OCI-LY1 (cell line): ENCODE measurements at regions not wholly inside any gene's neighbourhood (a gene's known extent, or its start where the extent isn't known, plus 50 kb on each side); places are given as distances from the start of the nearest gene placed in this dataset.

Experiments
- H2AFZ ChIP-seq: fragments of 200-600 bp; sonication (generic), shearing (Covaris generic); 2 replicates; pipeline ENCODE4 v1.6.0; 2014; ENCODE audit warnings: antibody characterized with exemption, mild to moderate bottlenecking, low read length
- H3F3A ChIP-seq: fragments of 200-600 bp; sonication (generic), shearing (Covaris generic); 2 replicates; pipeline ENCODE4 v1.6.0; 2014; ENCODE audit warnings: mild to moderate bottlenecking, antibody characterized with exemption, low read length, moderate library complexity; ENCODE audit not compliant: insufficient read depth
- H3K27ac ChIP-seq: fragments of 200-600 bp; sonication (generic); 2 replicates; pipeline ENCODE4 v1.5.1; 2014; ENCODE audit warnings: low read length, mixed run types, mild to moderate bottlenecking, low read depth; ENCODE audit not compliant: poor library complexity, severe bottlenecking
- H3K27me3 ChIP-seq: fragments of 200-600 bp; sonication (generic); 2 replicates; pipeline ENCODE4 v1.6.0; 2014; ENCODE audit warnings: antibody characterized with exemption, mild to moderate bottlenecking, low read length, moderate library complexity; ENCODE audit not compliant: insufficient read depth
- H3K36me3 ChIP-seq: fragments of 200-600 bp; sonication (generic); 2 replicates; pipeline ENCODE4 v1.6.1; 2014; ENCODE audit warnings: mild to moderate bottlenecking, antibody characterized with exemption, low read length, moderate library complexity, mixed read lengths; ENCODE audit not compliant: insufficient read depth
- H3K4me1 ChIP-seq: fragments of 200-600 bp; sonication (generic); 2 replicates; pipeline ENCODE4 v1.5.1; 2014; ENCODE audit warnings: mild to moderate bottlenecking, low read length, moderate library complexity; ENCODE audit not compliant: insufficient read depth, severe bottlenecking
- H3K4me2 ChIP-seq: fragments of 200-600 bp; sonication (generic), shearing (Covaris generic); 2 replicates; pipeline ENCODE4 v1.6.1; 2014; ENCODE audit warnings: low read length
- H3K4me3 ChIP-seq: fragments of 200-600 bp; sonication (generic); 2 replicates; pipeline ENCODE4 v1.5.1; 2014; ENCODE audit warnings: low read length, low read depth, mild to moderate bottlenecking, mixed read lengths; ENCODE audit not compliant: poor library complexity, severe bottlenecking
- H3K79me2 ChIP-seq: fragments of 200-600 bp; shearing (Covaris generic); 2 replicates; pipeline ENCODE4 v1.6.1; 2016; ENCODE audit warnings: mixed run types, low read length, mixed read lengths; ENCODE audit not compliant: insufficient read depth
- H3K9ac ChIP-seq: fragments of 200-600 bp; sonication (generic), shearing (Covaris generic); 2 replicates; pipeline ENCODE4 v1.6.1; 2014; ENCODE audit warnings: mild to moderate bottlenecking, low read length, mixed read lengths
- H3K9me2 ChIP-seq: fragments of 200-600 bp; sonication (generic), shearing (Covaris generic); 2 replicates; pipeline ENCODE4 v1.6.1; 2014; ENCODE audit warnings: low read depth, mild to moderate bottlenecking, low read length, mixed read lengths
- H3K9me3 ChIP-seq: fragments of 200-600 bp; shearing (Covaris generic); 2 replicates; pipeline ENCODE4 v1.6.1; 2014; ENCODE audit warnings: low read length, mixed read lengths
- H4K20me1 ChIP-seq: fragments of 200-600 bp; sonication (generic), shearing (Covaris generic); 2 replicates; pipeline ENCODE4 v1.6.0; 2016; ENCODE audit warnings: mild to moderate bottlenecking, low read length; ENCODE audit not compliant: insufficient read depth
- CTCF ChIP-seq: fragments of 200-600 bp; sonication (generic), shearing (Covaris generic); IDR thresholded peaks from 2 replicates; pipeline ENCODE4 v1.5.1; 2017; ENCODE audit warnings: mild to moderate bottlenecking, antibody characterized with exemption, low read length, moderate library complexity, mixed read lengths
- EZH2 ChIP-seq: fragments of 200-600 bp; sonication (generic), shearing (Covaris generic); IDR thresholded peaks from 2 replicates; pipeline ENCODE4 v1.8.0; 2017; ENCODE audit warnings: borderline replicate concordance, mixed run types, mild to moderate bottlenecking, antibody characterized with exemption, low read length, moderate library complexity, mixed read lengths

GRCh38 chr2:4049463-4049862, 346.1 kb downstream of the DCDC2C start:
- no peak overlapping the region for H3K9ac ChIP-seq
- H3K4me2 ChIP-seq: no peak overlapping the region
- H4K20me1 ChIP-seq: no peaks in the 10 kb centered on the region
- no peaks in the 10 kb centered on the region for H3K36me3 ChIP-seq
- H2AFZ ChIP-seq: no peak overlapping the region
- H3K9me2 ChIP-seq: no peaks in the 10 kb centered on the region
- no peaks in the 10 kb centered on the region for H3K27me3 ChIP-seq
- H3K27ac ChIP-seq: no peak overlapping the region
- no peaks in the 10 kb centered on the region for H3K9me3 ChIP-seq
- no peaks in the 10 kb centered on the region for H3K79me2 ChIP-seq
- no peaks in the 10 kb centered on the region for H3K4me1 ChIP-seq
- H3K4me3 ChIP-seq: no peak overlapping the region
- H3F3A ChIP-seq: no peaks in the 10 kb centered on the region
- TF ChIP-seq CTCF (no peak), EZH2 (no peak)

- H3K9me3 ChIP-seq: no peaks in the 10 kb centered on the region
- no peak overlapping the region for H3K9ac ChIP-seq
- no peak overlapping the region for H3K27ac ChIP-seq
- H3K4me1 ChIP-seq: no peaks in the 10 kb centered on the region
- H3K4me3 ChIP-seq: no peak overlapping the region
- H4K20me1 ChIP-seq: no peaks in the 10 kb centered on the region
- H3F3A ChIP-seq: no peaks in the 10 kb centered on the region
- H3K79me2 ChIP-seq: no peaks in the 10 kb centered on the region
- H3K4me2 ChIP-seq: no peak overlapping the region
- H3K27me3 ChIP-seq: no peaks in the 10 kb centered on the region
- no peak overlapping the region for H2AFZ ChIP-seq
- no peaks in the 10 kb centered on the region for H3K36me3 ChIP-seq
- TF ChIP-seq CTCF (peak; percentile 8; the same call in 1 of the 2 replicates), EZH2 (no peak)
- no peaks in the 10 kb centered on the region for H3K9me2 ChIP-seq
These were observed 350.6 kb downstream of the DCDC2C start for GRCh38 chr2:4053769-4054493.

- Histone ChIP-seq H3K79me2 (no peaks in the 10 kb centered on the region), H3K4me1 (no peaks in the 10 kb centered on the region), H3K9ac (no peak overlapping the region), H3K27ac (no peak overlapping the region), H3K27me3 (no peaks in the 10 kb centered on the region), H3K4me2 (no peak overlapping the region), H4K20me1 (no peaks in the 10 kb centered on the region), H3K36me3 (no peaks in the 10 kb centered on the region), H3F3A (no peaks in the 10 kb centered on the region), H2AFZ (no peak overlapping the region), H3K9me2 (no peaks in the 10 kb centered on the region), H3K4me3 (no peak overlapping the region), H3K9me3 (no peaks in the 10 kb centered on the region)
- no peak for TF ChIP-seq EZH2
- TF ChIP-seq CTCF: no peak
These were observed 362.8 kb downstream of the DCDC2C start for GRCh38 chr2:4066217-4066616.
